ENCODE measurements at regions not wholly inside any gene's neighbourhood (a gene's known extent, or its start where the extent isn't known, plus 50 kb on each side); places are given as distances from the start of the nearest gene placed in this dataset.
"Not testable (repeated sequence)": the region's sequence is repeated elsewhere in the genome, so short reads cannot be mapped to it uniquely, and the experiment has no call there.

- DNase-seq, result no peak
These were observed 620.3 kb downstream of the CCSER2 start for GRCh38 chr10:84948644-84949043.

- no peak for DNase-seq
These were observed 623.2 kb downstream of the CCSER2 start for GRCh38 chr10:84951616-84952015.

GRCh38 chr10:84957427-84957826, 629.0 kb downstream of the CCSER2 start:
- DNase-seq, result no peak

- no peak for DNase-seq
These were observed 637.1 kb downstream of the CCSER2 start for GRCh38 chr10:84965468-84965867.

GRCh38 chr10:84966708-84967441, 638.5 kb downstream of the CCSER2 start:
- no peak for DNase-seq

- not testable (repeated sequence) for DNase-seq
These were observed 640.9 kb downstream of the CCSER2 start for GRCh38 chr10:84969297-84969696.

GRCh38 chr10:84987039-84987438, 658.6 kb downstream of the CCSER2 start:
- DNase-seq, result no peak

GRCh38 chr10:84988011-84988410, 659.6 kb downstream of the CCSER2 start:
- no peak for DNase-seq

- DNase-seq, result no peak
These were observed 662.3 kb downstream of the CCSER2 start for GRCh38 chr10:84990713-84991112.

- no peak for DNase-seq
These were observed 662.9 kb downstream of the CCSER2 start for GRCh38 chr10:84991301-84991700.

- no peak for DNase-seq
These were observed 665.1 kb downstream of the CCSER2 start for GRCh38 chr10:84993251-84994035.

- no peak for DNase-seq
These were observed 666.3 kb downstream of the CCSER2 start for GRCh38 chr10:84994722-84995121.

- no peak for DNase-seq
These were observed 668.2 kb downstream of the CCSER2 start for GRCh38 chr10:84996580-84996979.

GRCh38 chr10:84997870-84998269, 669.5 kb downstream of the CCSER2 start:
- DNase-seq, result no peak

GRCh38 chr10:84999929-85000328, 671.5 kb downstream of the CCSER2 start:
- DNase-seq, result no peak

GRCh38 chr10:85003083-85003482, 674.7 kb downstream of the CCSER2 start:
- no peak for DNase-seq

GRCh38 chr10:85008488-85009184, 680.2 kb downstream of the CCSER2 start:
- no peak for DNase-seq

GRCh38 chr10:85012305-85012704, 683.9 kb downstream of the CCSER2 start:
- DNase-seq, result no peak

- no peak for DNase-seq
These were observed 698.6 kb downstream of the CCSER2 start for GRCh38 chr10:85026878-85027467.

- no peak for DNase-seq
These were observed 704.6 kb downstream of the CCSER2 start for GRCh38 chr10:85032981-85033380.

GRCh38 chr10:85036661-85037060, 708.3 kb downstream of the CCSER2 start:
- DNase-seq, result no peak

GRCh38 chr10:85039311-85039710, 710.9 kb downstream of the CCSER2 start:
- DNase-seq, result no peak

GRCh38 chr10:85043207-85043606, 714.8 kb downstream of the CCSER2 start:
- no peak for DNase-seq

All from GF-D8 (cell line).